AG04450 (cell line): ENCODE measurements at regions not wholly inside any gene's neighbourhood (a gene's known extent, or its start where the extent isn't known, plus 50 kb on each side); places are given as distances from the start of the nearest gene placed in this dataset.

Source experiments
- CTCF ChIA-PET: fragments of 300-600, 350-600 bp; formaldehyde crosslinking; extraction: SDS; loops from one replicate; lab custom pipeline; 2022; ENCODE audit warnings: antibody characterized with exemption, inconsistent platforms; lab: Charles Lee
- POLR2A ChIA-PET: fragments of 350-600 bp; formaldehyde crosslinking; extraction: SDS; loops from one replicate; lab custom pipeline; 2021; ENCODE audit warnings: antibody characterized with exemption, inconsistent platforms; lab: Yijun Ruan, JAX
- DNase-seq: peaks from one replicate; pipeline ENCODE4 v3.0.0-alpha.2; 2011; ENCODE audit warnings: low read depth, low spot score
- H3K27ac ChIP-seq: one replicate; pipeline ENCODE4 v1.5.1; 2012; ENCODE audit warnings: low read depth, low read length, control low read depth
- H3K27me3 ChIP-seq: one replicate; pipeline ENCODE4 v1.6.0; 2012; ENCODE audit warnings: low read length; ENCODE audit not compliant: control insufficient read depth, insufficient read depth
- H3K4me3 ChIP-seq: 2 replicates; pipeline ENCODE4 v1.5.1; 2011; ENCODE audit warnings: mild to moderate bottlenecking, low read depth, low read length, control low read depth
- H3K9me3 ChIP-seq: 2 replicates; pipeline ENCODE4 v1.5.1; 2012; ENCODE audit warnings: low read length; ENCODE audit not compliant: control insufficient read depth, insufficient read depth
- CTCF ChIP-seq: IDR thresholded peaks from 2 replicates; pipeline ENCODE4 v1.5.1; 2011; ENCODE audit warnings: low read depth, low read length, control low read depth, inconsistent platforms

- H3K9me3 ChIP-seq = no peaks in the 10 kb centered on the region
- H3K27me3 ChIP-seq = no peaks in the 10 kb centered on the region
- no peak overlapping the region for H3K27ac ChIP-seq
- POLR2A ChIA-PET = no interaction called here
- no peak overlapping the region for H3K4me3 ChIP-seq
- CTCF ChIA-PET = no interaction called here
- no peak for TF ChIP-seq CTCF
- no peak for DNase-seq
Measured at GRCh38 chr16:51040637-51041036, 110.4 kb downstream of the SALL1 start.

GRCh38 chr16:51039638-51040331 lies 111.3 kb downstream of the SALL1 start:
- TF ChIP-seq CTCF = no peak
- CTCF ChIA-PET = no interaction called here

GRCh38 chr16:51035711-51036110 lies 115.4 kb downstream of the SALL1 start:
- CTCF ChIA-PET = no interaction called here
- H3K27ac ChIP-seq = no peak overlapping the region
- POLR2A ChIA-PET = no interaction called here
- no peaks in the 10 kb centered on the region for H3K27me3 ChIP-seq
- no peak for DNase-seq
- no peaks in the 10 kb centered on the region for H3K9me3 ChIP-seq
- TF ChIP-seq CTCF = no peak
- H3K4me3 ChIP-seq = no peak overlapping the region

More at GRCh38 chr16:51039638-51040331, 111.3 kb downstream of the SALL1 start:
- Histone ChIP-seq H3K9me3 (no peaks in the 10 kb centered on the region), H3K27me3 (no peaks in the 10 kb centered on the region), H3K4me3 (no peak overlapping the region), H3K27ac (no peak overlapping the region)
- no peak for DNase-seq
- POLR2A ChIA-PET = no interaction called here

GRCh38 chr16:51035110-51035498 lies 116.0 kb downstream of the SALL1 start:
- Histone ChIP-seq H3K4me3 (no peak overlapping the region), H3K27ac (no peak overlapping the region), H3K27me3 (no peaks in the 10 kb centered on the region), H3K9me3 (no peaks in the 10 kb centered on the region)
- TF ChIP-seq CTCF = no peak
- DNase-seq = no peak
- CTCF ChIA-PET = no interaction called here
- POLR2A ChIA-PET = no interaction called here

GRCh38 chr16:51034481-51035109 lies 116.5 kb downstream of the SALL1 start:
- no peaks in the 10 kb centered on the region for H3K9me3 ChIP-seq
- ChIA-PET CTCF (no interaction called here), POLR2A (no interaction called here)
- H3K27me3 ChIP-seq = no peaks in the 10 kb centered on the region
- TF ChIP-seq CTCF = no peak
- no peak for DNase-seq
- H3K4me3 ChIP-seq = no peak overlapping the region
- H3K27ac ChIP-seq = no peak overlapping the region
